ENCODE measurements at regions not wholly inside any gene's neighbourhood (a gene's known extent, or its start where the extent isn't known, plus 50 kb on each side); places are given as distances from the start of the nearest gene placed in this dataset.

DNA sequence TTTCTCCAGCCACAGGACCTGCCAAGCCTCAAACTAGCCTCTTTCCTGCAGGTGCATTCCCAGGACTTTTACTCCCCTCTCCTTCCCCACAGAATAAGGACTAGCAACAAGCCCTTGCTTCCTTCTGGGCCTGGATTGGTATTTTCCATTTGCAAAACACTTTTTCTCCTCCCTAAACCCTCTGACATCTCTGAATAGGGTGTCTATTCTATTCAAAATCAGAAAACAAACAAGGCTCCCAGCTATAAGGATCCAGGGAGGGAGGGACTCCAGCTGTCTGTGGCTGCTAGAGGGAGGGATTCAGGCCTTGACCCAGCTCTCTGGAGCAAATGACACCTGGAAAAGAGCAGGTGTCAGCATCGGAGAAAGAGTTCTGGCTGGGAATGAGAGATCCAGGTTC, 168.5 kb upstream of the BDNF start:
- Histone ChIP-seq H3K9me3 (ENCODE audit: insufficient read depth, low read depth, low read length) (no peaks in the 10 kb centered on the region), H3K4me2 (ENCODE audit: low read length) (no peak overlapping the region), H3K79me2 (ENCODE audit: insufficient read depth, low read length) (no peaks in the 10 kb centered on the region), H3K4me1 (ENCODE audit: insufficient read depth, low read length) (no peaks in the 10 kb centered on the region), H3K27ac (ENCODE audit: low read depth, low read length) (no peak overlapping the region), H3K4me3 (ENCODE audit: insufficient read depth, low read depth, low read length) (no peak overlapping the region), H3K9ac (ENCODE audit: low read length) (no peak overlapping the region), H4K20me1 (ENCODE audit: insufficient read depth, low read length) (no peaks in the 10 kb centered on the region), H2AFZ (ENCODE audit: low read depth, low read length) (no peak overlapping the region), H3K36me3 (ENCODE audit: insufficient read depth, low read length) (no peaks in the 10 kb centered on the region), H3K27me3 (ENCODE audit: insufficient read depth, low read length) (no peaks in the 10 kb centered on the region)
- DNase-seq (ENCODE audit: low read depth) (no peak), FAIRE-seq (no peak)
- TF ChIP-seq, protein P1, sequence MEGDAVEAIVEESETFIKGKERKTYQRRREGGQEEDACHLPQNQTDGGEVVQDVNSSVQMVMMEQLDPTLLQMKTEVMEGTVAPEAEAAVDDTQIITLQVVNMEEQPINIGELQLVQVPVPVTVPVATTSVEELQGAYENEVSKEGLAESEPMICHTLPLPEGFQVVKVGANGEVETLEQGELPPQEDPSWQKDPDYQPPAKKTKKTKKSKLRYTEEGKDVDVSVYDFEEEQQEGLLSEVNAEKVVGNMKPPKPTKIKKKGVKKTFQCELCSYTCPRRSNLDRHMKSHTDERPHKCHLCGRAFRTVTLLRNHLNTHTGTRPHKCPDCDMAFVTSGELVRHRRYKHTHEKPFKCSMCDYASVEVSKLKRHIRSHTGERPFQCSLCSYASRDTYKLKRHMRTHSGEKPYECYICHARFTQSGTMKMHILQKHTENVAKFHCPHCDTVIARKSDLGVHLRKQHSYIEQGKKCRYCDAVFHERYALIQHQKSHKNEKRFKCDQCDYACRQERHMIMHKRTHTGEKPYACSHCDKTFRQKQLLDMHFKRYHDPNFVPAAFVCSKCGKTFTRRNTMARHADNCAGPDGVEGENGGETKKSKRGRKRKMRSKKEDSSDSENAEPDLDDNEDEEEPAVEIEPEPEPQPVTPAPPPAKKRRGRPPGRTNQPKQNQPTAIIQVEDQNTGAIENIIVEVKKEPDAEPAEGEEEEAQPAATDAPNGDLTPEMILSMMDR (IDR thresholded peaks at IDR 0.05; ENCODE audit: insufficient read depth, low read depth, low read length), result no peak
- no peak for TF ChIP-seq EZH2 (IDR thresholded peaks at IDR 0.05; ENCODE audit: insufficient read depth, low read length)
- H3K27me3 Mint-ChIP-seq (ENCODE audit: low read depth, unreplicated experiment), result peaks cover 7% of the 10 kb centered on the region
- no peak overlapping the region for H3K4me3 Mint-ChIP-seq (ENCODE audit: unreplicated experiment)
- no peaks in the 10 kb centered on the region for H3K36me3 Mint-ChIP-seq (ENCODE audit: low read depth, unreplicated experiment)
- H3K9me3 Mint-ChIP-seq (ENCODE audit: unreplicated experiment), result peaks cover 8% of the 10 kb centered on the region
- no peak overlapping the region for H3K27ac Mint-ChIP-seq (ENCODE audit: unreplicated experiment)
- H3K4me1 Mint-ChIP-seq (ENCODE audit: low read depth, unreplicated experiment), result peaks cover 2% of the 10 kb centered on the region

DNA sequence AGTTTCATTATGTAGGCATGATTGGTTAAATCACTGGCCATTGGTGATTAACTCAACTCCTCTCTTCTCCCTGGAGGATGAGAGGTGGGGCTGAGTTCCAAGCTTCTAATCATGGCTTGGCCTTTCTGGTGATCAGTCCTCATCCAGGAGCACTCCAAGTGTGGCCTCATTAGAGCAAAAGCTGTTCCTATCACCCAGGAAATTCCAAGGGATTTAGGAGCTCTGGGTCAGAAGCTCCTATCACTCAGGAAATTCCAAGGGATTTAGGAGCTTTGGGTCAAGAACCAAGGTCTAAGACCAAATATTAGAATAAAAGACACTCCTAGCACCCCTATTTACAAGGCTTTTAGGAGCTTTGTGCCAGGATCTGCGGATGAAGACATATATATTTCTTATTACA, 168.0 kb upstream of the BDNF start:
- Histone ChIP-seq H2AFZ (ENCODE audit: low read depth, low read length) (no peak overlapping the region), H3K27ac (ENCODE audit: low read depth, low read length) (no peak overlapping the region), H3K79me2 (ENCODE audit: insufficient read depth, low read length) (no peaks in the 10 kb centered on the region), H3K9ac (ENCODE audit: low read length) (no peak overlapping the region), H3K27me3 (ENCODE audit: insufficient read depth, low read length) (no peaks in the 10 kb centered on the region), H4K20me1 (ENCODE audit: insufficient read depth, low read length) (no peaks in the 10 kb centered on the region), H3K36me3 (ENCODE audit: insufficient read depth, low read length) (no peaks in the 10 kb centered on the region), H3K9me3 (ENCODE audit: insufficient read depth, low read depth, low read length) (no peaks in the 10 kb centered on the region), H3K4me3 (ENCODE audit: insufficient read depth, low read depth, low read length) (no peak overlapping the region), H3K4me2 (ENCODE audit: low read length) (no peak overlapping the region), H3K4me1 (ENCODE audit: insufficient read depth, low read length) (no peaks in the 10 kb centered on the region)
- Mint-ChIP-seq H3K4me3 (ENCODE audit: unreplicated experiment) (no peak overlapping the region), H3K4me1 (ENCODE audit: low read depth, unreplicated experiment) (peaks cover 2% of the 10 kb centered on the region), H3K36me3 (ENCODE audit: low read depth, unreplicated experiment) (no peaks in the 10 kb centered on the region), H3K27ac (ENCODE audit: unreplicated experiment) (no peak overlapping the region), H3K27me3 (ENCODE audit: low read depth, unreplicated experiment) (peaks cover 7% of the 10 kb centered on the region), H3K9me3 (ENCODE audit: unreplicated experiment) (peaks cover 8% of the 10 kb centered on the region)
- FAIRE-seq (no peak), DNase-seq (ENCODE audit: low read depth) (no peak)
- TF ChIP-seq EZH2 (IDR thresholded peaks at IDR 0.05; ENCODE audit: insufficient read depth, low read length), result no peak
- TF ChIP-seq, protein P1 (IDR thresholded peaks at IDR 0.05; ENCODE audit: insufficient read depth, low read depth, low read length), result no peak

DNA sequence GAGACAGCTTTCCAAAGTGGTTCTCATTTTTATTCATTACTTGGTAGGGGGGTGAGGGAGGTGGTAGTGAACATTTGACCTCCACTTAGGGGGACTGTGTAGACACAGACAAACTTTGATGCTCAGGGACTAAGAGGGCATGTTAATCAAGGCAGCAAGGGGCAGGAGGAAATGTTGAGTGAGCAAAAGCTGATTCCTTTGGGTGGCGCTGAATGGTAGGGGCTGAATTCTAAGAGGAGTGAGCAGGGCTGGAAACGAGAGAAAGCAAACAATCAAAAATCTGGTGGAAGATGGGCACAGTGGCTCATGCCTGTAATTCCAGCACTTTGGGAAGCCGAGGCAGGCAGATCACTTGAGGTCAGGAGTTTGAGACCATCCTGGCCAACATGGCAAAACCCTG, 164.8 kb upstream of the BDNF start:
- TF ChIP-seq, protein P1 (IDR thresholded peaks at IDR 0.05; ENCODE audit: insufficient read depth, low read depth, low read length), result no peak
- no peak for TF ChIP-seq EZH2 (IDR thresholded peaks at IDR 0.05; ENCODE audit: insufficient read depth, low read length)
- H3K27me3 ChIP-seq (ENCODE audit: insufficient read depth, low read length), result no peaks in the 10 kb centered on the region
- H3K27ac Mint-ChIP-seq (ENCODE audit: unreplicated experiment), result no peak overlapping the region

More for the DNA sequence above, 164.8 kb upstream of the BDNF start:
- DNase-seq (ENCODE audit: low read depth) (no peak), FAIRE-seq (no peak)
- H3K27me3 Mint-ChIP-seq (ENCODE audit: low read depth, unreplicated experiment), result peaks cover 5% of the 10 kb centered on the region
- Histone ChIP-seq H3K4me2 (ENCODE audit: low read length) (no peak overlapping the region), H3K4me1 (ENCODE audit: insufficient read depth, low read length) (peaks cover 14% of the 10 kb centered on the region), H3K9ac (ENCODE audit: low read length) (no peak overlapping the region), H3K36me3 (ENCODE audit: insufficient read depth, low read length) (no peaks in the 10 kb centered on the region), H2AFZ (ENCODE audit: low read depth, low read length) (no peak overlapping the region), H3K9me3 (ENCODE audit: insufficient read depth, low read depth, low read length) (no peaks in the 10 kb centered on the region), H4K20me1 (ENCODE audit: insufficient read depth, low read length) (no peaks in the 10 kb centered on the region), H3K4me3 (ENCODE audit: insufficient read depth, low read depth, low read length) (no peak overlapping the region), H3K79me2 (ENCODE audit: insufficient read depth, low read length) (no peaks in the 10 kb centered on the region), H3K27ac (ENCODE audit: low read depth, low read length) (no peak overlapping the region)
- peaks cover 4% of the 10 kb centered on the region for H3K9me3 Mint-ChIP-seq (ENCODE audit: unreplicated experiment)
- H3K36me3 Mint-ChIP-seq (ENCODE audit: low read depth, unreplicated experiment), result no peaks in the 10 kb centered on the region
- H3K4me1 Mint-ChIP-seq (ENCODE audit: low read depth, unreplicated experiment), result peaks cover 8% of the 10 kb centered on the region
- H3K4me3 Mint-ChIP-seq (ENCODE audit: unreplicated experiment), result no peak overlapping the region

Measured in astrocyte (in vitro differentiated cells and primary cell).